OCI-LY3 (cell line): ENCODE measurements at regions not wholly inside any gene's neighbourhood (a gene's known extent, or its start where the extent isn't known, plus 50 kb on each side); places are given as distances from the start of the nearest gene placed in this dataset.

Experiments used
- H2AFZ ChIP-seq: fragments of 200-600, 300-600 bp; shearing (Covaris generic); 2 replicates; pipeline ENCODE4 v1.6.0; 2014; ENCODE audit warnings: antibody characterized with exemption, low read depth, low read length
- H3K27ac ChIP-seq: fragments of 200-600, 300-600 bp; sonication (generic); 2 replicates; pipeline ENCODE4 v1.5.1; 2014; ENCODE audit warnings: mild to moderate bottlenecking, low read length, moderate library complexity, mixed read lengths
- H3K27me3 ChIP-seq: fragments of 200-600, 300-600 bp; sonication (generic); 2 replicates; pipeline ENCODE4 v1.6.1; 2014; ENCODE audit warnings: low read depth, low read length, mixed read lengths
- H3K36me3 ChIP-seq: fragments of 200-600, 300-600 bp; sonication (generic); replicated peaks from 2 replicates; pipeline ENCODE3; 2014; ENCODE audit warnings: low read depth, low read length, mixed read lengths
- H3K4me1 ChIP-seq: fragments of 300-600, 200-600 bp; sonication (generic); 2 replicates; pipeline ENCODE4 v1.6.1; 2014; ENCODE audit warnings: low read length, mixed read lengths
- H3K4me2 ChIP-seq: fragments of 200-600, 300-600 bp; sonication (generic); 2 replicates; pipeline ENCODE4 v1.6.1; 2014; ENCODE audit warnings: low read length, mixed read lengths
- H3K4me3 ChIP-seq: fragments of 300-600, 200-600 bp; sonication (generic); 2 replicates; pipeline ENCODE4 v1.5.1; 2014; ENCODE audit warnings: antibody characterized with exemption, mild to moderate bottlenecking, low read length, moderate library complexity
- H3K79me2 ChIP-seq: fragments of 300-600, 200-600 bp; shearing (Covaris generic); 2 replicates; pipeline ENCODE4 v1.6.1; 2014; ENCODE audit warnings: mild to moderate bottlenecking, low read length, mixed read lengths
- H3K9ac ChIP-seq: fragments of 300-600, 200-600 bp; shearing (Covaris generic); 2 replicates; pipeline ENCODE4 v1.6.0; 2014; ENCODE audit warnings: mild to moderate bottlenecking, low read length, moderate library complexity
- H3K9me3 ChIP-seq: fragments of 200-600, 300-600 bp; shearing (Covaris generic); 2 replicates; pipeline ENCODE4 v1.6.1; 2014; ENCODE audit warnings: low read length, mixed read lengths; ENCODE audit not compliant: insufficient read depth
- H4K20me1 ChIP-seq: fragments of 200-600, 300-600 bp; sonication (generic); 2 replicates; pipeline ENCODE4 v1.6.1; 2016; ENCODE audit warnings: low read length, mixed read lengths; ENCODE audit not compliant: insufficient read depth
- EZH2phosphoT487 ChIP-seq: fragments of 200-600 bp; shearing (Covaris generic); IDR thresholded peaks from 2 replicates; pipeline ENCODE4 v1.6.1; 2018; ENCODE audit warnings: antibody characterized with exemption, mixed run types, low read depth
- TF ChIP-seq, protein P1 (sequence below): fragments of 200-600, 300-600 bp; sonication (generic); IDR thresholded peaks from 2 replicates; pipeline ENCODE4 v1.5.1; 2014; ENCODE audit warnings: antibody characterized with exemption, low read length, low read depth

DNA sequence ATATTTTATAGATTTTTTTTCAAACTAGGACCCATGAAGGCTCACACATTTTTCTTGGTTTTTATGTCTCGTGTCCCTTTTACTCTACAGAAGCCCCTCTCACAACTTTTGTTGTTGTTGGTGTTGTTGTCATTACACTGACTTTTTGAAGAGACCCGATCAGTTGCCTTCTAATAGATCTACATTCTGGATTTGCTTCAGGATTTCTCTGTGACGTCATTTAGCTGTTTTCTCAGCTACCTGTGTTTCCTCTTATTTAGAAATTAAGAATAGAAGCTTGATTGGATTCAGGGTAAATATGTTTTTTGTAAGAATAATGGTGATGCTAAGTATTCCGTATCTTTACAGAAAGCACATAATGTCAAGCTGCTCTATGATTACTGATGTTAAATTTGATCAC, 213.3 kb upstream of the ZNF462 start:
- H3K4me3 ChIP-seq = no peak overlapping the region
- TF ChIP-seq, protein P1, sequence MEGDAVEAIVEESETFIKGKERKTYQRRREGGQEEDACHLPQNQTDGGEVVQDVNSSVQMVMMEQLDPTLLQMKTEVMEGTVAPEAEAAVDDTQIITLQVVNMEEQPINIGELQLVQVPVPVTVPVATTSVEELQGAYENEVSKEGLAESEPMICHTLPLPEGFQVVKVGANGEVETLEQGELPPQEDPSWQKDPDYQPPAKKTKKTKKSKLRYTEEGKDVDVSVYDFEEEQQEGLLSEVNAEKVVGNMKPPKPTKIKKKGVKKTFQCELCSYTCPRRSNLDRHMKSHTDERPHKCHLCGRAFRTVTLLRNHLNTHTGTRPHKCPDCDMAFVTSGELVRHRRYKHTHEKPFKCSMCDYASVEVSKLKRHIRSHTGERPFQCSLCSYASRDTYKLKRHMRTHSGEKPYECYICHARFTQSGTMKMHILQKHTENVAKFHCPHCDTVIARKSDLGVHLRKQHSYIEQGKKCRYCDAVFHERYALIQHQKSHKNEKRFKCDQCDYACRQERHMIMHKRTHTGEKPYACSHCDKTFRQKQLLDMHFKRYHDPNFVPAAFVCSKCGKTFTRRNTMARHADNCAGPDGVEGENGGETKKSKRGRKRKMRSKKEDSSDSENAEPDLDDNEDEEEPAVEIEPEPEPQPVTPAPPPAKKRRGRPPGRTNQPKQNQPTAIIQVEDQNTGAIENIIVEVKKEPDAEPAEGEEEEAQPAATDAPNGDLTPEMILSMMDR = no peak
- TF ChIP-seq EZH2phosphoT487 = no peak
- H3K36me3 ChIP-seq = no peaks in the 10 kb centered on the region
- no peaks in the 10 kb centered on the region for H4K20me1 ChIP-seq
- no peak overlapping the region for H2AFZ ChIP-seq
- no peaks in the 10 kb centered on the region for H3K27me3 ChIP-seq
- no peak overlapping the region for H3K27ac ChIP-seq
- no peaks in the 10 kb centered on the region for H3K4me1 ChIP-seq
- no peaks in the 10 kb centered on the region for H3K9me3 ChIP-seq
- no peak overlapping the region for H3K4me2 ChIP-seq
- H3K9ac ChIP-seq = no peak overlapping the region
- H3K79me2 ChIP-seq = no peaks in the 10 kb centered on the region

DNA sequence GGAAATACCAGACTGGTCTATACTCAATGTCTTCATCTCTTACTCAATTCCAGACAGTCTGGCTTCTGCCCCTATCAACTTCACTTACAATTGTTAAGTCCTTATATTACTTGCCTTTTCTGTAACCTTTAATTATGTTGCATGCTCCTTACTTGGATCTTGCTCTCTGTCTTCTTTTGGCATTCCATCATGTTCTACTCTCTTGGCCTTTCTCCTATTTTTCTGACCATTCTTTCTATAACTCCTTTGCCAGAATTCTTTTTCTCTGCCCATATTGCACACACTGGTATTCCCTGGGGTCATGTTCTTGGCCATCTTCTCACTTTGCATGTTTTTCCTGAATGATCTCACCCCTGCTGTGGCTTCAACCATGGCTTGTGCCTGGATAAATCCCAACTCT, 209.8 kb upstream of the ZNF462 start:
- Histone ChIP-seq H4K20me1 (no peaks in the 10 kb centered on the region), H3K36me3 (no peaks in the 10 kb centered on the region), H3K27me3 (0 out of 2 replicates have a peak, but pooled peaks cover 7% of the 10 kb centered on the region), H3K4me2 (no peak overlapping the region), H3K27ac (no peak overlapping the region), H3K9ac (no peak overlapping the region), H3K4me1 (no peaks in the 10 kb centered on the region), H3K9me3 (no peaks in the 10 kb centered on the region), H3K79me2 (no peaks in the 10 kb centered on the region), H3K4me3 (no peak overlapping the region), H2AFZ (no peak overlapping the region)
- TF ChIP-seq EZH2phosphoT487 = no peak

DNA sequence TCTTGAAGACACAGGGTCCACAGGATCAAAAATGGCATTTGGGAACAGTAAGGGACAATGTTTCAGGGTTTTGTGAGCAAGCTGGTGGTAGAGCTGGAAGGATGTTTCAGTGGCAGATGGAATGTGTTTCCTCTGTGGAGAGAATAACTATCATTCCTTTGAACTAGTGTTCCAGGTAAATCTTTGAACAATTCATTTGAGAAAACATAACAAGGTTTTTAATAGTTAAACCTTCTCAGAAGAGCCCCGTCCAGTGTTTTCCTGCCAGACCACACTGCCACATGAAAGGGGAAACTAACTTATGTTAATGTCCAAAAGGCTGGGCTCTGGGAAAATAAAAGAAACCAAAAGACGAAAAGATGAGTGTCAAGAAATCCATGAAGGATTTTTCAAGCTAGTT, 207.0 kb upstream of the ZNF462 start:
- Histone ChIP-seq H3K4me3 (no peak overlapping the region), H3K79me2 (no peaks in the 10 kb centered on the region), H2AFZ (no peak overlapping the region), H3K4me2 (no peak overlapping the region), H3K36me3 (no peaks in the 10 kb centered on the region), H3K27ac (no peak overlapping the region), H3K9me3 (no peaks in the 10 kb centered on the region), H4K20me1 (no peaks in the 10 kb centered on the region), H3K4me1 (no peaks in the 10 kb centered on the region), H3K9ac (no peak overlapping the region), H3K27me3 (0 out of 2 replicates have a peak, but pooled peaks cover 7% of the 10 kb centered on the region)
- no peak for TF ChIP-seq EZH2phosphoT487
- TF ChIP-seq, protein P1 = no peak

DNA sequence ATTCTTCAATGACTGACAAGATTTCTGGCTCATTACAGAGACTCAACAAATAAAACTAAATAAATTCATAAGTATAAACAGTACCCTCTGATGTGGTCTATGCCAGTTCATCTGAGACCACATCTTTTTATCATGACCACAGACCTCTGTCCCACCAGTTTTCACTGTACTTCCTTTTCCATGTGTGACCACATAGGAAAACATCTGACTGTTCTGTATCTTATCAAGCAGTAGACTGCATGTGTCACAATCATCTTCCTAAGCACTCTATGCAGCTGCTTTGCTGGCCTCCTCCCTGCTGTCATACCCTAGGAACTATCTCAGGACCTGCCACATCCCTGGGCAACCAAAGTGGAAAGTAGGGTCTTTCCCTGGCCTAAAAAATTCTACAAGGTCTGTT, 205.0 kb upstream of the ZNF462 start:
- H3K4me1 ChIP-seq = no peaks in the 10 kb centered on the region
- H3K9ac ChIP-seq = no peak overlapping the region

More for the DNA sequence above, 205.0 kb upstream of the ZNF462 start:
- Histone ChIP-seq H2AFZ (no peak overlapping the region), H4K20me1 (no peaks in the 10 kb centered on the region), H3K9me3 (no peaks in the 10 kb centered on the region), H3K27me3 (0 out of 2 replicates have a peak, but pooled peaks cover 7% of the 10 kb centered on the region), H3K36me3 (no peaks in the 10 kb centered on the region), H3K27ac (no peak overlapping the region), H3K79me2 (no peaks in the 10 kb centered on the region), H3K4me3 (no peak overlapping the region), H3K4me2 (no peak overlapping the region)
- TF ChIP-seq, protein P1 = no peak
- TF ChIP-seq EZH2phosphoT487 = no peak
